ENCODE measurements at regions not wholly inside any gene's neighbourhood (a gene's known extent, or its start where the extent isn't known, plus 50 kb on each side); places are given as distances from the start of the nearest gene placed in this dataset.

DNA sequence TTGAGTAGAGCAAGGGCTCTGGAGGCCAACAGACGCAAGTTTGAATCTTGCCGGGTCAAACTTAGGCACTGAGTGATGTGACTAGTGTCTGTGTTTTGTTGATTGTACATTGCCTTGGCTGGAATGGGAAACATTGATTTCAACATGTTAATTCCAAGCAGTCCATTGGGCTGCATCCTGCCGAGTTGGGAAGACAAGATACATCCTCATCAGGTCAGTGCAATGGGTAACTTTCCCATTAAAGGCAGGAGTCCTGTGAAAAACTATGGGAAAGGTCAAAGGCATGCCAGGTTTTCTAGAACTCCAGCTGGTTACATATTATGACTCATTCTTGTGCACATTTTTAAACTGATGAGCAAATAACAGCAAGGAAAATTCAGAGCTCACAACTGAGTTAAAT lies 126.5 kb upstream of the ABCA1 start:
- TF ChIP-seq EZH2 (IDR thresholded peaks at IDR 0.05; ENCODE audit: borderline replicate concordance) (no peak), EZH2phosphoT487 (IDR thresholded peaks at IDR 0.05; ENCODE audit: low read depth, severe bottlenecking, unreplicated experiment) (no peak)
- TF ChIP-seq, protein P1, sequence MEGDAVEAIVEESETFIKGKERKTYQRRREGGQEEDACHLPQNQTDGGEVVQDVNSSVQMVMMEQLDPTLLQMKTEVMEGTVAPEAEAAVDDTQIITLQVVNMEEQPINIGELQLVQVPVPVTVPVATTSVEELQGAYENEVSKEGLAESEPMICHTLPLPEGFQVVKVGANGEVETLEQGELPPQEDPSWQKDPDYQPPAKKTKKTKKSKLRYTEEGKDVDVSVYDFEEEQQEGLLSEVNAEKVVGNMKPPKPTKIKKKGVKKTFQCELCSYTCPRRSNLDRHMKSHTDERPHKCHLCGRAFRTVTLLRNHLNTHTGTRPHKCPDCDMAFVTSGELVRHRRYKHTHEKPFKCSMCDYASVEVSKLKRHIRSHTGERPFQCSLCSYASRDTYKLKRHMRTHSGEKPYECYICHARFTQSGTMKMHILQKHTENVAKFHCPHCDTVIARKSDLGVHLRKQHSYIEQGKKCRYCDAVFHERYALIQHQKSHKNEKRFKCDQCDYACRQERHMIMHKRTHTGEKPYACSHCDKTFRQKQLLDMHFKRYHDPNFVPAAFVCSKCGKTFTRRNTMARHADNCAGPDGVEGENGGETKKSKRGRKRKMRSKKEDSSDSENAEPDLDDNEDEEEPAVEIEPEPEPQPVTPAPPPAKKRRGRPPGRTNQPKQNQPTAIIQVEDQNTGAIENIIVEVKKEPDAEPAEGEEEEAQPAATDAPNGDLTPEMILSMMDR (IDR thresholded peaks at IDR 0.05; ENCODE audit: poor library complexity): no peak
- Histone ChIP-seq H2AFZ (no peak overlapping the region), H3K79me2 (no peaks in the 10 kb centered on the region), H3K4me2 (no peak overlapping the region), H3K4me3 (no peak overlapping the region), H3K4me1 (ENCODE audit: insufficient read depth) (peaks cover 21% of the 10 kb centered on the region), H3K9me3 (ENCODE audit: low read depth) (no peaks in the 10 kb centered on the region), H3K9me2 (replicated peaks; ENCODE audit: insufficient read depth) (no peaks in the 10 kb centered on the region), H4K20me1 (ENCODE audit: insufficient read depth, poor library complexity, severe bottlenecking) (no peaks in the 10 kb centered on the region), H3K36me3 (replicated peaks; ENCODE audit: insufficient read depth, low read depth) (no peaks in the 10 kb centered on the region), H3K27ac (peak overlapping the region; percentile 79), H3K27me3 (no peaks in the 10 kb centered on the region)
- DNase-seq (ENCODE audit: low spot score): peak; percentile 49
- 70% methylated on average over 3 of the region's 3 CpGs for WGBS (ENCODE audit: low lambda C conversion rate, missing lambda C conversion rate)

DNA sequence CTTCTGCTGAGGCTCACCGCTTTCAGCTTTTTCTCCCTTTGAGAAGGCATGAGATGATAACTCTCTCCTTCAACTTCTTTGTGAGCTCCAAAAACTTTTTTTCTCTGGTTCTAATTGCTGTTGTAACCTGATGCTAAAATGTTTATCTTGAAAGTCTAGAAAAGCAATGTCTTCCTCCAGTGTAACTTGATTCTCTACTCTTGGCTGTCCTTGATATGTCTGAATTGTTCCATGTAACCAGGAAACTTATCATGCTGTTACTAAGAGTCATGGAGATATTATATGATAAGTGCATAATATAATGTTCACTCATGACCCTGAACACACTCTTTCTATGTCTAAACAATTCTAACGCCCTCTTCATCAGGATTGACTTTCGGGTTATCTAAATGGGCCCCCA lies 128.0 kb upstream of the ABCA1 start:
- Histone ChIP-seq H3K4me2 (no peak overlapping the region), H3K9me2 (replicated peaks; ENCODE audit: insufficient read depth) (no peaks in the 10 kb centered on the region), H2AFZ (no peak overlapping the region), H3K9me3 (ENCODE audit: low read depth) (no peaks in the 10 kb centered on the region), H3K4me3 (no peak overlapping the region), H3K27me3 (no peaks in the 10 kb centered on the region), H3K36me3 (replicated peaks; ENCODE audit: insufficient read depth, low read depth) (no peaks in the 10 kb centered on the region), H3K4me1 (ENCODE audit: insufficient read depth) (peaks cover 21% of the 10 kb centered on the region), H3K27ac (peak overlapping the region; percentile 21), H4K20me1 (ENCODE audit: insufficient read depth, poor library complexity, severe bottlenecking) (no peaks in the 10 kb centered on the region), H3K79me2 (no peaks in the 10 kb centered on the region)
- no peak for DNase-seq (ENCODE audit: low spot score)
- TF ChIP-seq EZH2phosphoT487 (IDR thresholded peaks at IDR 0.05; ENCODE audit: low read depth, severe bottlenecking, unreplicated experiment): no peak
- no peak for TF ChIP-seq EZH2 (IDR thresholded peaks at IDR 0.05; ENCODE audit: borderline replicate concordance)
- TF ChIP-seq, protein P1 (IDR thresholded peaks at IDR 0.05; ENCODE audit: poor library complexity): no peak
- WGBS (ENCODE audit: low lambda C conversion rate, missing lambda C conversion rate): 60% methylated on average over 3 of the region's 3 CpGs

DNA sequence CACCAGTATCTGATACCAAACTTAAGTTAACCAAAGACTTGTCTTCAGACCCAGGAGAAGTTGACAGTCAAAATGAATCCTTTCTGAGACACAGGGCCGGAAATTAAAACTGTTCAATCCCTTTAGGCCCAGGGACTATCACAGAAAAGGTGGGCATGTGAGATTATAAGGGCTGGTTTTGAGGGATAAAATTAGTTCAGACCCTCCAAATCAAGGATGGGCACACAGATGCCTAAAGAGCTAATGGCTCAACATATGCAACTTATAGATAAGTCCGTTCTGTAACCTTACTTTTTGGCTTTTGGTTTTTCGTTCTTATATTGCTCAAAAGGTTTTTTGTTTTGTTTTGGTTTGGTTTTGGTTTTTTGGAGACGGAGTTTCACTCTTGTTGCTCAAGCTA lies 129.6 kb upstream of the ABCA1 start:
- Histone ChIP-seq H4K20me1 (ENCODE audit: insufficient read depth, poor library complexity, severe bottlenecking) (no peaks in the 10 kb centered on the region), H2AFZ (no peak overlapping the region), H3K27ac (peak overlapping the region; percentile 21), H3K9me2 (replicated peaks; ENCODE audit: insufficient read depth) (no peaks in the 10 kb centered on the region), H3K79me2 (no peaks in the 10 kb centered on the region), H3K4me2 (no peak overlapping the region), H3K9me3 (ENCODE audit: low read depth) (no peaks in the 10 kb centered on the region), H3K4me3 (no peak overlapping the region), H3K27me3 (no peaks in the 10 kb centered on the region), H3K36me3 (replicated peaks; ENCODE audit: insufficient read depth, low read depth) (no peaks in the 10 kb centered on the region), H3K4me1 (ENCODE audit: insufficient read depth) (peaks cover 21% of the 10 kb centered on the region)
- 95% methylated on average over 4 of the region's 4 CpGs for WGBS (ENCODE audit: low lambda C conversion rate, missing lambda C conversion rate)
- TF ChIP-seq EZH2 (IDR thresholded peaks at IDR 0.05; ENCODE audit: borderline replicate concordance): no peak
- TF ChIP-seq, protein P1 (IDR thresholded peaks at IDR 0.05; ENCODE audit: poor library complexity): no peak
- TF ChIP-seq EZH2phosphoT487 (IDR thresholded peaks at IDR 0.05; ENCODE audit: low read depth, severe bottlenecking, unreplicated experiment): no peak
- DNase-seq (ENCODE audit: low spot score): no peak

DNA sequence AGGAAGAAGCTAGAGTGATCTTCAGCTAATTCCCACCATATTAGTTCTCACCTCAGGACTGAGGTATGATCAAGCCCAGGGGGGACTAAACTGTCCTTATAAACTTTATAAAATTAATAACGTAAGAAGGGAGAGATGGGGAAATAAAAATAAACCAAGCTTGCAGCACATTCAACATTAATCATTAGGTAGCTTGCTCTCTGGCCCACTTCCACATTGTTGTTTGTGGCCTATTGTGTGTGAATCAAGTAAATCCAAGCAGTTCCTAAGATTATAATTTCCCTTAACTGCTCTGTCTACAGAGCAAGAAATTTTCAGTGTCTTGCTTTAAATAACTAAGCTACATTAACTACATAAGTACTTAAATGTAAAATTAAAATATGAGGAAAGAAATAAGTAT lies 131.3 kb upstream of the ABCA1 start:
- no peaks in the 10 kb centered on the region for H3K9me3 ChIP-seq (ENCODE audit: low read depth)
- 92% methylated on average over 1 of the region's 1 CpG for WGBS (ENCODE audit: low lambda C conversion rate, missing lambda C conversion rate)
- H4K20me1 ChIP-seq (ENCODE audit: insufficient read depth, poor library complexity, severe bottlenecking): no peaks in the 10 kb centered on the region
- H2AFZ ChIP-seq: no peak overlapping the region
- TF ChIP-seq, protein P1 (IDR thresholded peaks at IDR 0.05; ENCODE audit: poor library complexity): no peak
- TF ChIP-seq EZH2 (IDR thresholded peaks at IDR 0.05; ENCODE audit: borderline replicate concordance) (no peak), EZH2phosphoT487 (IDR thresholded peaks at IDR 0.05; ENCODE audit: low read depth, severe bottlenecking, unreplicated experiment) (no peak)
- peaks cover 19% of the 10 kb centered on the region for H3K4me1 ChIP-seq (ENCODE audit: insufficient read depth)
- H3K79me2 ChIP-seq: no peaks in the 10 kb centered on the region
- no peak overlapping the region for H3K4me2 ChIP-seq
- no peaks in the 10 kb centered on the region for H3K27me3 ChIP-seq
- no peaks in the 10 kb centered on the region for H3K9me2 ChIP-seq (replicated peaks; ENCODE audit: insufficient read depth)
- DNase-seq (ENCODE audit: low spot score): no peak
- no peak overlapping the region for H3K27ac ChIP-seq
- no peak overlapping the region for H3K4me3 ChIP-seq
- no peaks in the 10 kb centered on the region for H3K36me3 ChIP-seq (replicated peaks; ENCODE audit: insufficient read depth, low read depth)
